Prostate gland (tissue), 2 donors: ENCODE measurements at regions not wholly inside any gene's neighbourhood (a gene's known extent, or its start where the extent isn't known, plus 50 kb on each side); places are given as distances from the start of the nearest gene placed in this dataset.

Source experiments
- DNase-seq: peaks from one replicate; pipeline ENCODE4 v3.0.0-alpha.2; 2019; ENCODE audit warnings: low spot score
- H3K27ac ChIP-seq, 2 donors: fragments of 200-600 bp; sonication (generic); 2 replicates each; pipeline ENCODE4 v1.5.1; 2017 to 2019
- H3K27me3 ChIP-seq: fragments of 200-600 bp; sonication (generic); replicated peaks from 2 replicates; pipeline ENCODE4 v1.5.1; 2019; ENCODE audit not compliant: insufficient read depth
- H3K36me3 ChIP-seq, 2 donors: fragments of 200-600 bp; sonication (generic); 1 replicate in 1 of 2; 2 replicates in 1 of 2; pipeline versions ENCODE4 v1.5.1 to v1.8.1; 2017 to 2019
- H3K4me1 ChIP-seq: fragments of 200-600 bp; sonication (generic); replicated peaks from 2 replicates; pipeline ENCODE4 v1.5.1; 2019
- H3K4me3 ChIP-seq, 2 donors: fragments of 200-600 bp; sonication (generic); 2 replicates each; pipeline ENCODE4 v1.5.1; 2017 to 2019
- H3K9me3 ChIP-seq: fragments of 200-600 bp; sonication (generic); 2 replicates; pipeline ENCODE4 v1.5.1; 2017
- CTCF ChIP-seq, 4 experiments: fragments of 200-600 bp in 2 of 4; fragments of 450-650 bp in 2 of 4; sonication (generic) in 2 of 4; IDR thresholded peaks; 1 replicate in 3 of 4; 2 replicates in 1 of 4; pipeline ENCODE4 v1.5.1; 2016 to 2019; ENCODE audit warnings: antibody characterized with exemption in 4 of 4, mild to moderate bottlenecking in 2 of 4, moderate library complexity in 2 of 4
- POLR2A ChIP-seq: fragments of 450-650 bp; IDR thresholded peaks from one replicate; pipeline ENCODE4 v1.6.1; 2016; ENCODE audit warnings: antibody characterized with exemption, mild to moderate bottlenecking
- POLR2AphosphoS5 ChIP-seq: sonication (generic); formaldehyde crosslinking; IDR thresholded peaks from one replicate; pipeline ENCODE4 v1.6.1; 2017; ENCODE audit warnings: antibody characterized with exemption
- WGBS: methylation state at CpG from one replicate; pipeline ENCODE4 v1.1.5; 2018; 5-methylcytosine and 5-hydroxymethylcytosine counted together
- intact Hi-C: fragments of 100-400 bp; cut with DNase I; formaldehyde crosslinking; loops from one replicate; pipeline ENCODE4 v1.14.2; 2022

- Histone ChIP-seq H3K4me1 (no peaks in the 10 kb centered on the region), H3K4me3 (no peak overlapping the region), H3K36me3 (no peaks in the 10 kb centered on the region), H3K27me3 (no peaks in the 10 kb centered on the region), H3K27ac (no peak overlapping the region), H3K9me3 (no peaks in the 10 kb centered on the region)
- TF ChIP-seq POLR2AphosphoS5 (no peak), CTCF (IDR thresholded peaks at IDR 0.05) (no peak), POLR2A (no peak)
- WGBS, result 19% methylated on average over 1 of the region's 1 CpG
- intact Hi-C loops, result no loop called here
- no peak for DNase-seq
Observed at GRCh38 chr12:40508421-40508820, 183.8 kb upstream of the CNTN1 start.

- TF ChIP-seq POLR2A (no peak), POLR2AphosphoS5 (no peak), CTCF (IDR thresholded peaks at IDR 0.05) (no peak)
- no peak overlapping the region for H3K27ac ChIP-seq
- H3K9me3 ChIP-seq, result no peaks in the 10 kb centered on the region
- intact Hi-C loops, result no loop called here
- H3K36me3 ChIP-seq, result no peaks in the 10 kb centered on the region
- no peak for DNase-seq
- WGBS, result 74% methylated on average over 5 of the region's 5 CpGs
- H3K4me3 ChIP-seq, result no peak overlapping the region
- no peaks in the 10 kb centered on the region for H3K27me3 ChIP-seq
- H3K4me1 ChIP-seq, result no peaks in the 10 kb centered on the region
Observed at GRCh38 chr12:40511341-40511740, 180.9 kb upstream of the CNTN1 start.

GRCh38 chr12:40515041-40515816 is 177.0 kb upstream of the CNTN1 start:
- DNase-seq, result no peak
- WGBS, result 52% methylated on average over 5 of the region's 5 CpGs
- intact Hi-C loops, result no loop called here

GRCh38 chr12:40522837-40523236 is 169.4 kb upstream of the CNTN1 start:
- no peak for TF ChIP-seq POLR2A
- Histone ChIP-seq H3K27ac (no peak overlapping the region), H3K4me3 (no peak overlapping the region), H3K9me3 (no peaks in the 10 kb centered on the region), H3K4me1 (no peaks in the 10 kb centered on the region), H3K36me3 (no peaks in the 10 kb centered on the region), H3K27me3 (no peaks in the 10 kb centered on the region)
- no peak for DNase-seq
- intact Hi-C loops, result no loop called here
- WGBS, result 90% methylated on average over 3 of the region's 3 CpGs

More at GRCh38 chr12:40515041-40515816, 177.0 kb upstream of the CNTN1 start:
- Histone ChIP-seq H3K27ac (no peak overlapping the region), H3K36me3 (no peaks in the 10 kb centered on the region), H3K4me3 (no peak overlapping the region), H3K27me3 (no peaks in the 10 kb centered on the region), H3K4me1 (no peaks in the 10 kb centered on the region), H3K9me3 (no peaks in the 10 kb centered on the region)
- TF ChIP-seq POLR2AphosphoS5 (no peak), POLR2A (no peak), CTCF (IDR thresholded peaks at IDR 0.05) (no peak)

GRCh38 chr12:40525054-40525453 is 167.2 kb upstream of the CNTN1 start:
- Histone ChIP-seq H3K9me3 (no peaks in the 10 kb centered on the region), H3K27ac (no peak overlapping the region), H3K4me1 (no peaks in the 10 kb centered on the region), H3K4me3 (no peak overlapping the region), H3K27me3 (no peaks in the 10 kb centered on the region), H3K36me3 (no peaks in the 10 kb centered on the region)
- TF ChIP-seq POLR2AphosphoS5 (no peak), CTCF (IDR thresholded peaks at IDR 0.05) (no peak), POLR2A (no peak)
- intact Hi-C loops, result no loop called here
- DNase-seq, result no peak
- 90% methylated on average over 3 of the region's 3 CpGs for WGBS
